IPS-NIHi11 (cell line): ENCODE measurements at regions not wholly inside any gene's neighbourhood (a gene's known extent, or its start where the extent isn't known, plus 50 kb on each side); places are given as distances from the start of the nearest gene placed in this dataset.
"Not testable (repeated sequence)": the region's sequence is repeated elsewhere in the genome, so short reads cannot be mapped to it uniquely, and the experiment has no call there.

Source experiments
- DNase-seq: peaks from one replicate; pipeline ENCODE4 v3.0.0; 2012; ENCODE audit warnings: mixed read lengths, low spot score

GRCh38 chr13:112145551-112146360 is 78.8 kb downstream of the SOX1 start:
- no peak for DNase-seq

GRCh38 chr13:112150352-112150751 is 83.4 kb downstream of the SOX1 start:
- DNase-seq: no peak

- no peak for DNase-seq
These were observed 85.9 kb downstream of the SOX1 start for GRCh38 chr13:112152846-112153245.

- DNase-seq: no peak
These were observed 86.4 kb downstream of the SOX1 start for GRCh38 chr13:112153364-112153763.

- DNase-seq: no peak
These were observed 86.9 kb downstream of the SOX1 start for GRCh38 chr13:112153846-112154245.

- no peak for DNase-seq
These were observed 87.5 kb downstream of the SOX1 start for GRCh38 chr13:112154301-112155060.

GRCh38 chr13:112158961-112159360 is 92.0 kb downstream of the SOX1 start:
- DNase-seq: no peak

- no peak for DNase-seq
These were observed 92.9 kb downstream of the SOX1 start for GRCh38 chr13:112159575-112160547.

GRCh38 chr13:112160558-112160957 is 93.6 kb downstream of the SOX1 start:
- DNase-seq: no peak

- DNase-seq: peak; percentile 79
These were observed 94.8 kb downstream of the SOX1 start for GRCh38 chr13:112161521-112162301.

- DNase-seq: not testable (repeated sequence)
These were observed 97.0 kb downstream of the SOX1 start for GRCh38 chr13:112163691-112164660.

GRCh38 chr13:112165712-112166111 is 98.8 kb downstream of the SOX1 start:
- DNase-seq: no peak

- DNase-seq: no peak
These were observed 101.8 kb downstream of the SOX1 start for GRCh38 chr13:112168761-112169160.

- DNase-seq: no peak
These were observed 103.2 kb downstream of the SOX1 start for GRCh38 chr13:112169941-112170822.

- DNase-seq: no peak
These were observed 104.0 kb downstream of the SOX1 start for GRCh38 chr13:112170823-112171569.

GRCh38 chr13:112171570-112171965 is 104.6 kb downstream of the SOX1 start:
- DNase-seq: no peak

GRCh38 chr13:112172017-112172416 is 105.1 kb downstream of the SOX1 start:
- DNase-seq: no peak

GRCh38 chr13:112172641-112173251 is 105.8 kb downstream of the SOX1 start:
- DNase-seq: no peak
